ENCODE measurements at regions not wholly inside any gene's neighbourhood (a gene's known extent, or its start where the extent isn't known, plus 50 kb on each side); places are given as distances from the start of the nearest gene placed in this dataset.

- H3K27ac ChIP-seq (ENCODE audit: low read depth in 1 of 2, low read length in 2 of 2), result no peak overlapping the region
- peaks cover 0 to 3% (median 1%) of the 10 kb centered on the region in 4 donors for H3K9me3 ChIP-seq (ENCODE audit: control insufficient read depth in 4 of 4, low read length in 3 of 4)
- no peaks in the 10 kb centered on the region for H3K27me3 ChIP-seq (ENCODE audit: control insufficient read depth in 4 of 4, insufficient read depth in 4 of 4, low read length in 3 of 4)
- WGBS, result 53% methylated on average over 1 of the region's 1 CpG
- H3K9ac ChIP-seq (ENCODE audit: low read depth in 1 of 2, low read length in 2 of 2), result no peak overlapping the region
- TF ChIP-seq ZBTB33 (IDR thresholded peaks at IDR 0.05) (no peak), TAF1 (conservative IDR thresholded peaks at IDR 0.05) (no peak), SP1 (IDR thresholded peaks at IDR 0.05) (no peak), JUND (IDR thresholded peaks at IDR 0.05) (no peak), MAX (IDR thresholded peaks at IDR 0.05) (no peak), YY1 (IDR thresholded peaks at IDR 0.05) (no peak), EGR1 (IDR thresholded peaks at IDR 0.05; ENCODE audit: low read depth in 2 of 2) (no peak)
- no peak for DNase-seq (ENCODE audit: low spot score)
- no peak overlapping the region for H3K4me3 ChIP-seq (ENCODE audit: low read depth in 1 of 3, low read length in 3 of 3)
- no peaks in the 10 kb centered on the region for H3K4me1 ChIP-seq (ENCODE audit: control insufficient read depth in 4 of 4, insufficient read depth in 4 of 4, low read length in 3 of 4)
- no peaks in the 10 kb centered on the region for H3K36me3 ChIP-seq (ENCODE audit: control insufficient read depth in 4 of 4, insufficient read depth in 3 of 4, low read depth in 1 of 4, low read length in 3 of 4)
These were observed 2149.8 kb upstream of the PIK3C3 start for GRCh38 chr18:39805218-39805617.

- no peak overlapping the region for H3K9ac ChIP-seq (ENCODE audit: low read depth in 1 of 2, low read length in 2 of 2)
- H3K4me1 ChIP-seq (ENCODE audit: control insufficient read depth in 4 of 4, insufficient read depth in 4 of 4, low read length in 3 of 4), result no peaks in the 10 kb centered on the region
- no peaks in the 10 kb centered on the region for H3K27me3 ChIP-seq (ENCODE audit: control insufficient read depth in 4 of 4, insufficient read depth in 4 of 4, low read length in 3 of 4)
- no peak for DNase-seq (ENCODE audit: low spot score)
- no peaks in the 10 kb centered on the region for H3K9me3 ChIP-seq (ENCODE audit: control insufficient read depth in 4 of 4, low read length in 3 of 4)
- TF ChIP-seq YY1 (IDR thresholded peaks at IDR 0.05), result no peak
- no peak overlapping the region for H3K4me3 ChIP-seq (ENCODE audit: low read depth in 1 of 3, low read length in 3 of 3)
- H3K27ac ChIP-seq (ENCODE audit: low read depth in 1 of 2, low read length in 2 of 2), result no peak overlapping the region
- 88% methylated on average over 17 of the region's 17 CpGs for WGBS
- no peaks in the 10 kb centered on the region for H3K36me3 ChIP-seq (ENCODE audit: control insufficient read depth in 4 of 4, insufficient read depth in 3 of 4, low read depth in 1 of 4, low read length in 3 of 4)
These were observed 2152.3 kb upstream of the PIK3C3 start for GRCh38 chr18:39802648-39803229.

DNA sequence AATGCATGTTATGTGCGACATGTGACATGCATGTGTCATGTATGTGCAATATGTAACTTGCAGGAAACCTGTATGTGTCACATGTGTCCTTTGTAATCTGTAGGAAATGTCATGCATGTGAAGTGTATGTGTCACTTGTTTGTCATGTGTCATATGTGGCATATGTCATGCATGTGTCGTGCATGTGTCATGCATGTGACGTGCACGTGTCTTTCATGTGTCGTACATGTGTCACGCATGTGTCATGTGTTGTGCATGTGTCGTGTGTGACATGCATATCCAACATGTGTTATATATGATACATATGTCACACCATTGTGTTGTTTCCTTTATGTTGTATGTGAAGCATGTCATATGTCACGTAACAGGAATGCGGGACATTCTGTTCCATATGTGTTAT, 2153.2 kb upstream of the PIK3C3 start:
- WGBS, result 90% methylated on average over 9 of the region's 9 CpGs
- no peaks in the 10 kb centered on the region for H3K4me1 ChIP-seq (ENCODE audit: control insufficient read depth in 4 of 4, insufficient read depth in 4 of 4, low read length in 3 of 4)
- TF ChIP-seq NR2F2 (IDR thresholded peaks at IDR 0.05) (no peak), REST (IDR thresholded peaks at IDR 0.05) (no peak)
- H3K27ac ChIP-seq (ENCODE audit: low read depth in 1 of 2, low read length in 2 of 2), result no peak overlapping the region
- H3K4me3 ChIP-seq (ENCODE audit: low read depth in 1 of 3, low read length in 3 of 3), result no peak overlapping the region
- no peak for DNase-seq (ENCODE audit: low spot score)
- no peaks in the 10 kb centered on the region for H3K36me3 ChIP-seq (ENCODE audit: control insufficient read depth in 4 of 4, insufficient read depth in 3 of 4, low read depth in 1 of 4, low read length in 3 of 4)
- H3K9me3 ChIP-seq (ENCODE audit: control insufficient read depth in 4 of 4, low read length in 3 of 4), result no peaks in the 10 kb centered on the region
- H3K27me3 ChIP-seq (ENCODE audit: control insufficient read depth in 4 of 4, insufficient read depth in 4 of 4, low read length in 3 of 4), result no peaks in the 10 kb centered on the region
- no peak overlapping the region for H3K9ac ChIP-seq (ENCODE audit: low read depth in 1 of 2, low read length in 2 of 2)

Measured in liver (tissue), 7 donors.